HG02759 (cell line): ENCODE measurements at regions not wholly inside any gene's neighbourhood (a gene's known extent, or its start where the extent isn't known, plus 50 kb on each side); places are given as distances from the start of the nearest gene placed in this dataset.
"Not testable (repeated sequence)": the region's sequence is repeated elsewhere in the genome, so short reads cannot be mapped to it uniquely, and the experiment has no call there.

Source experiments
- ATAC-seq: cut with Tn5 transposase; IDR thresholded peaks from one replicate; pipeline ENCODE4 v1.9.1; 2021; ENCODE audit warnings: mild to moderate bottlenecking, moderate library complexity; ENCODE audit not compliant: unreplicated experiment

DNA sequence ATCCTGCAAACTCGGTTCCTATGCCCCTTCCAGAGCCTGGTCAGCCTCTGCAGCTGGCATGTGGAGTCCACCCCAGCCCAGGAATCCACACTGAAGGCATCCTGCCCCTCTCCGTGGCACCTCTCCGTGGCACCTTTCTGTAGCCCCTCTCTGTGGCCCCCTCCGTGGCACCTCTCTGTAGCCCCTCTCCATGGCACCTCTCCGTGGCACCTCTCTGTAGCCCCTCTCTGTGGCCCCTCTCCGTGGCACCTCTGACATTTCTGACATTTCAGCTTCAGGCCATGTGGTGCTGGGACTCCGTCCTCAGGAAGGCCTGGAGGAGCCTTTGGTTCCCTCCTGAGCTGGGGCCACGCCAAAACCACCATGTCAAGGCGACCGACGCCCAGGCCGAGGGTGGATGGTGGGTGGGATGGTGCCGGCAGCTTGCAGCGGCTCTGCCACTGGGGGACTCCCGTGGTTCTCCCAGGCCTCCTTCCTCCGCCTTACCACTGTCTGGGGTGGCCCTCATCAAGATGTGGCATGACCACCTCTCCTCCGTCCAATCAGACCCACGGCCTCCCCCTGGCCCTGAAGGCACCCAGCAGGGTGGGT is 1518.5 kb downstream of the BRD1 start:
- ATAC-seq: no peak

DNA sequence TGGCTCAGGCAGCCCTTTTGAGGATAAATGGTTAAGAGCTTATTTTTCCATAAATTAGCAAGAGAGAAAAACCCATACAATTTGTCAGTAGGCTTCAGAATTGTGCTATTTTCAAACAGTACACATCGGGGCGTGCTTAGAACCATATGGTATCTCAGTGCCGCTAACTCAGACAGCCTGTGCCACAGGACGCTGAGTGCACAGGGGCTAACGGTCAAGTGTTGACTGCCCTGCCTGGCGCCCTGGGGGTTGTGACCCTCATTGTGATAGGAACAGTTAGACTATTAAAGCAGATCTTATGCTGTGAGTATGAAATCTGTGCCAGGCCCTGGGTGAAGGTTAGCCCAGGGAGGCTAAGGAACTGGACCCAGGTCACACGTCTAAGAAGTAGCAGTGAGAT is 1519.7 kb downstream of the BRD1 start:
- ATAC-seq: no peak

DNA sequence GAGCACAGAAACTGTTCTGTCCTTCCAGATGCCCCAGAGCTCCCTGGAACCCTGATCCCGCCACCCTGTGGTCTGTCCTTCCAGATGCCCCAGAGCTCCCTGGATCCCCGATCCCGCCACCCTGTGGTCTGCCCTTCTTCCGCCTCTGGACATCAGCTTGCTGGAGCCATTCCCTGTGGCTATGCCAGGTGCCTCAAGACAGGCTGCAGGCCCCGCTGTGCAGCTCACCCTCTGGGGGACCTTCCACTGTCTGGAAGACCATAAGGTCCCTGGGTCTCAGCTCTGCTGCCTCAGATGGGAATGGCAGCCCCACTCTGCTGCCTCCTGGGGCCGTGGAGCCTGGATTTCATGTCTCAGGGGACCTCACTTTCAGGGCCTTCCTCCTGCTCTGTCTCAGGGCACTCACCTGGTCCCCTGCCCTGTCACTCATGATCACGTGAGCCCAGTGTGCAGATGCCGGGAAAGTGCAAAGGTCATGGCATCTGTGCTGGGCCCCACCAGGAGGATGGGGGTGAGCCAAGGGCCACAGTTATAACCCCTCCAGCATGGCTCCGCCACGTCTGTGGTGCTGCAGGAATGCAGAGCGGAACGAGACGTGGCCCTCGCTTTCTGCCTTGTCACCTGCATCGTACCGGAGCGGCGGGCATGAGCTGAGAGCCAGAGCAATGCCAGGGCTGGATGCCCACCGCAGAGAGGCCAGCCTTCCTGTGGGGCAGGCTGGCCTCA is 1520.7 kb downstream of the BRD1 start:
- ATAC-seq: no peak

DNA sequence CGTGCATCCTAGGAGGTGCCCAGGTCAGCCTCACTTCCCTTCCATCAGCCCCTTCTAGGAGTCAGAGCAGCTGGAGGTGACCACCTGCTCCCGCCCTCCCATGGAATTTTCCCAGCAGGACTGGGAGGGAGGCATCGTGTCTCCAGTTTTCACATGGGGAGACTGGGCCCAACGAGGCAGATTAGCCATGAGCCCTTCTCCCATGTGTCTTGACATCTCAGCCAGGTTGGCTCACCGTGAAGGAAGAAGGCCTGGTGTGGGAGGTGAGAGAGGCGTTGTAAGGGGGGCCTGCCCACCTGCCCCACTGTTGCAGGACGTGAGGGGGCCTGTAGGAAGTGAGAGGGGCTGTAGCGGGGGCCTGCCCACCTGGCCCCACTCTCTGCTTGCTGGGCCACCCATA is 1521.4 kb downstream of the BRD1 start:
- no peak for ATAC-seq

DNA sequence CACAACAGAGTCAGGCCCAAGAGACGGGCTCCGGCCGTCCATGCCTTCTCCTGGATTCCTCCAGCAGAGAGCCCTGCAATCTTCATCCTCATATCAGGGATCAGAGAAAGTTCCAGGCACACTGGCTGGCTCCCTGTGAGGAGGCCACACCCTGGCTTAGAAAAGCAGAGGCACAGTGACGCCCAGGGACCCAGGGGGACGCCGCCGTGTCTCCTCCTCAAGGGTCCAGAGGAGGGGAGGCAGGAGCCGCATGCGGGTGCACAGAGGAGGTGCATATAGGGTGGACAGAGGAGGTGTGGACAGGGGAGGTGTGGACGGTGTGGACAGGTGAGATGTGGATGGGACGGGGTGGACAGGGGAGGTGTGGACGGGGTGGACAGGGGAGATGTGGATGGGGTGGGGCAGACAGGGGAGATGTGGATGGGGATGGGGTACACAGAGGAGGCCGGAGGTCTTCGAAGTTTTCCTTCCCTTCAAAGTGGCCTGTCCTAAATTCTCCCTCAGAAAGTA is 1521.9 kb downstream of the BRD1 start:
- ATAC-seq: no peak

DNA sequence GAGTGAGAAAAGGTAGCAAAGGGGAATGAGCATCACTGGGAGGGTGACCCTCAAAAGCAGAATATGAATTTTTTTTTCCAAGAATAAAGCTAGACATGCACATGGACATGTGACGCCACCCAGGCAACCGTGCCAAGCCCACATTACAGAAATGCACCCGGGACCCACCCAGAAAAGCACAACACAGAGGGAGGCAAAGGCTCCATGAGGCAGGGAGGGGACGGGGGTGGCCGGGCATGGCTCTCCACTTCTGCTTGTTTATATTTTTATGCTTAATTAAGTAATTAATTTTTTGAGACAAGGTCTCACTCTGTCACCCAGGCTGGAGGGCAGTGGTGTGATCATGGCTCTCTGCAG is 1524.3 kb downstream of the BRD1 start:
- no peak for ATAC-seq

DNA sequence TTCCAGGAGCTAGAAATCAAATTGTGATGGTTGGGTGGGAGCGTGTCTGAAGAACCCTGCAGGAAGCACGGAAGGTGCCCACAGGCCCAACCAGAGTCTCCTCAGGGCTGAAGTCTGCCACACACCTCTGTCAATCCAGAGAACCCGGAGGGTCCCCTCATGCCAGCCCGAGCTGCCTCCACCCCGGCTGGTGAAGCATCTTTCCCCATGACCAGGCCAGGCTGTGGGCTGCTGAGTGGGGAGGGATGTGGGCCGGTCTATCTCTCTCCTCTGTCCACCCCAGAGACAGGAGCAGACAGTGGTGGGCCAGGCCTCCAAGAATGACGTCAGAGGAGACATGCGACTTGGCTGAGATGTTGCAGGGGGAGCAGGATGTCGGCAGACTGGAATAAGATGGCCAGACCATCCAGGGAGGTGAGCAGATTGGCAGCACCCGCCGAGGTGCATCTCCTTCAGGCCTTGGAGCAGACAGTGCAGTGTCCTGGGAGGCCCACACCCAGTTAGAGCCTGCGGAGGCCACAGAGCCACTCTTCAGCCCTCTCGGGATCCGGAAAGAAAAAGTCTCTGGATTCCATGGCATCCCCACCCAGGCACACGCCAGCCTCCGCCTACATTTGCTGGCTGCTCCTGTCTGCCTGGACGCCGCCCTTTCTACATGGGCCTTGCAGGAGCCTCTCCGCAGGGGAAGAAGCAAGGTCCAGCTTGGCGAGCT is 1524.9 kb downstream of the BRD1 start:
- ATAC-seq: no peak

DNA sequence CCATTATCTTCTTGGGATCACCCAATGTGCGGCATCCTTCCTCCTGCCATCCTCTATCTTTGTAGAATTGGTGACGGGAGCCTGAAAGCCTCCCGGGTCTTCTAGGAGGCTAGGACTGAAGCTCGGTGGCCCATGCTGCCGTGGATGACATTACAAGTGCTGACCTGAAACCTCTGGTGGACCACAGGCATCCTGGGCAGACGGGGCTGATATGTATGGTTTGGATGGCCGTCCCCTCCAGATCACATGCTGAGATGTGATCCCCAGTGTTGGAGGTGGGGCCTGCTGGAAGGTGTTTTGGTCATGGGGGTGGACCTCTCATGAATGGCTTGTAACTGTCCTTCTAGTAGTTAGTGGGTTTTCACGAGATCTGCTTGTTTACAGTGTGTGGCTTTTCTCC is 1525.8 kb downstream of the BRD1 start:
- no peak for ATAC-seq

DNA sequence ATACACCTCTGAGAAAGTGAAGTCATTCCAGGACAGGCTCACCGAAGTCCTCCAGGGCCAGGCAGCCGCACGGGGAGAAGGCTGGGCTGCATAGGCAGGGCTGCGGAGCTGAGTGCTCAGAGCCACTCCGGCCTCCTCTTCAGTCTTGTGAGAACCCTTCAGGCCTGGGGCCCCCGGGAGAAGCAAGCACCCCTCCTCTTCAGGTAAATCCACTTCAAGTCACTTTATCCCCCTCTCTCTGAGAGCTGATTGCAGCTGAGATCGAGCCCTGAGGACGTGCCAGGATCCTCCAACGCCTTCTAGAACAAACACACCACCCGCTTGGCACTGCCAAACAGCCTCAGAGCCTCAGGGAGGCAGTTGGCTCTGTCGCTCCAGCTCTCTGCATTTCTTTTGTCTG is 1526.3 kb downstream of the BRD1 start:
- ATAC-seq: no peak

DNA sequence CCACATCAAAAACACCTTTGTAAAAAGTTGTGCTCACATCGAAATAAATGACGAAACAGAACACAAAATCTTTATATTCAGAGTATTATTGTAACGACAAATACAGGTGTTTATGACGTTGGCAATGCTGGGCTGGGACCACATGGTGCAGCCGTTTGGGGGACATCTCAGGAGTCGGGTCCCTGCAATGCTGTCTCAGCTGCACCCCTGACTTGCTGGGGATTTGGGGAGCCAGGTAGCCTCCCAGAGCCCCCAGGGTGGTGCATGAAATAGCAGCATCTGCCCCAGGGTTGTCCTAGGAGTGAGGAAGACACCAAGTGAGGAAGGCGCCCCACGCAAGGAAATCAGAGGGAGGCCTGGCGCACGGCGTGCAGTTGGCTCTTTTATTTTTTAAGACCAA is 1526.8 kb downstream of the BRD1 start:
- ATAC-seq: no peak

DNA sequence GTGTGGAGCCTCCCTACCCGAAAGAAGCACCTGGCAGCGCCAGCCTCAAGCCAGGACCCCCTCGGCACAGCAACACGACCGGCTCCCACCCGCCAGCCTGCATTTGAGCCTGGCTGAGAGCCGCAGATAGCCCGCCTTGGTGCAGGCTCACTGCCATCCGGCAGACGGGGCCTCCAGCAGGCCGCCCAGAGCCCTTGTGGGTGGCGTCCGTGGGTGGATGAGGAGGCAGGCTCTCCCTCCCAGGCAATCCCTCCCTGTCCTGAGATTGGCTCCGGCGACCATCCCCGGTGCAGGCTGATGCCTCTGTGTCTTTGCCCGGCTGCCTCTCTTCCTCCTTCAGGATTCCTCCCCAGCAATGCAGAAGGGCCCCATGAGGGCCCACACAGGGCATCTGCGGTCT is 1527.9 kb downstream of the BRD1 start:
- no peak for ATAC-seq

DNA sequence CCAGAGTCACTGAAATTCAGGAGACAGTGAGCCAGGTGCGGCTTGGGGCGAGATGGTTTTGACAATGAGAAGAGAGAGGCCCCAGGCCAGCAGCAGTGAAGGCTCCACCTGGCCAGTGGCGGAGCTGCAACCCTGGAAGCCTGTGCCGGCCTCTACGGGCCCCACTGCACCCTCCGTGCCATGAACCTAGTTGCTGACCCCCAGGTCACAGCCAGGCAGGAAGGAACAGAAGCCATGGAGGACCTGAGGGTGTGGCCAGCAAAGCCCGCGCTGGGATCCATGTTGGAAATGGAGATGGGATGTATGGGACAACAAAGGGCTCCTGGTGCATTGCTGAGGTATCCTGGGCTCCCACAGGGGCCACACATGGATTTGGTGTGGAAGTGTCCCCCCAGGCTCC is 1528.5 kb downstream of the BRD1 start:
- no peak for ATAC-seq

DNA sequence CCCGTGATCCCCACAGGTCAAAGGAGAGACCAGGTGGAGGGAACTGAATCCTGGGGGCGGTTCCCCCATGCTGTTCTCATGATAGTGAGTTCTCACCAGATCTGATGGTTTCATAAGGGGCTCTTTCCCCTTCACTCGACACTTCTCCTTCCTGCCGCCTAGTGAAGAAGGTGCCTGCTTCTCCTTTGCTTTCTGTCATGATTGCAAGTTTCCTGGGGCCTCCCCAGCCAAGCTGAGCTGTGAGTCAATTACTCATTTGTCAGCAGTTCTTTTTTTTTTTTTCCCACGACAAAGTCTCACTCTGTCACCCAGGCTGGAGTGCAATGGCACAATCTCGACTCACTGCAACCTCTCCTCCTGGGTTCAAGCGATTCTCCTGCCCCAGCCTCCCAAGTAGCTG is 1530.4 kb downstream of the BRD1 start:
- no peak for ATAC-seq

DNA sequence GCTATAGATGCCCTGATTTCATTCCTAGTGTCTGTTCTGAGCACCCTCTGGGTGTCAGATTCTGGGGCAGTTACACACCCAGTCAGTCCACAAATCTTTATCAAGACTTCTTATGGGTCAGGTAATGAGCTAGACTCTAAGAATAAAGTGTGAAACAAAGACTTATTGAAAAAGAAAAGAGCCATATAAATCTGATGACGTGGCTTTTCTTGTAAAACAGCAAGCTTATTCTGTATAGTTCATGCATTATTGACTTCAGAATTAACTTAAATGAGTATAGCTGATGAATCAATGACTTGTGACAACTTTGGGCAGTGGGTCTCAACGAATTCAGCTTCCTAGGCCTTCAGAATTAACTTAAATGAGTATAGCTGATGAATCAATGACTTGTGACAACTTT is 1527.5 kb downstream of the TBC1D22A start:
- ATAC-seq: not testable (repeated sequence)

DNA sequence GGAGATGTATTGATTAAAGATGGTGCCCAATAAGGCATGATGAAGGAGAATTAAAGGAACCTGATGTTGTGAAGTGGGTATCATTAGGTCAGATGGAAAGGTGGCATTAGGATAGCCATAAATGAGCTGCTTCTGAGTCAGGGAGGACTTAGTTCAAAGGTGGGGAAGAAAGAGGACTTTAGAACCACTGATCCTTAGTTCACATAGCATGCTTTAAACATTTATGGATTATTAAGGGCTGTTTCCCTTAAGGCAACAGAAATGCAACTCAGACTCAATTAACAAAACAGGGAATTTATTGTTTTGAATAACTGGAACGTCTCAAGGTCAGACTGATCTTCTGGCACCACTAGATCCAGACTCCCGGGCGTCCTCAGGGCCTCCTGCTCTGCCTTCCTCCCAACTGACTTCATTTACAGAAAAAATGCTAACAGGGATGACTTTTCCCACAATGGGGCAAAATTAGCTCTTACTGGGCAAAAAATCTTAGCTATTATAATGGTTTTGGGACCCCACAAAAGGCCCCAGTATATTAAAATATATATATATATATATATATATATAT is 1526.0 kb downstream of the TBC1D22A start:
- no peak for ATAC-seq

DNA sequence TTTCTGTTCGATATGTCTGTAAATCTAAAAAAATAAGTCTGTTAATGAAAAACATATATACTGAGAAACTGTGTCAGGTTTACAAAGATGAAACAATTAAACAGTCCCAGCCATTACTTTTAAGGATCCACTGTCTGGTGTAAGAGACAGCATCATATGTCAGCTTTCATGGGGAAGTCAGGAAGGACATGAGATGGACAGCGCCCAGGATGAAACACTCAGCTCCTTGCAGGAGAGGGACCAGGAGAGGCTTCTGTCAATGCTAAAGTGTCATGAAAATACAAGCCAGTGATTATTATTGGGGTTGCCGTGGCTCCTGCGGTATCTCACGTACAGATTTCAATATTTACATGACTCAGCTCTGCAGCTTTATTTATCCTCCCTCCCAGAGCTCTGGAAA is 1524.6 kb downstream of the TBC1D22A start:
- ATAC-seq: no peak

DNA sequence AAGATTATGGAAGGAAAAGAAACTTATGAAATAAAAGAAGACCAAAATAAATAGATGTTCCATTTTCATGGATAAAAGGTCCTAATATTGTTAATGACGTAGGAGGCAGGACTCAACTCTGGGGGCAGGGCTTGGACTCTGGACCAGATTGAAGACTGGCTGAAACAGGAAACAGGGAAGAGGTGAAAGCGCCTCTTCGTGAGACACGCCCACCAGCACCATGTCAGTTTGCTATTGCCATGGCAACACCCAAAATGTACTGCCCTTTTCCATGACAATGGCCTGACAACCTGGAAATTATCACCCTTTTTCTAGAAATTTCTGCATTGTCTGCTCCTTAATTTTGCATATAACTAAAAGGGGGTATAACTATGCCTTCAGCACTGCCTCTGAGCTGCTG is 1522.2 kb downstream of the TBC1D22A start:
- no peak for ATAC-seq

DNA sequence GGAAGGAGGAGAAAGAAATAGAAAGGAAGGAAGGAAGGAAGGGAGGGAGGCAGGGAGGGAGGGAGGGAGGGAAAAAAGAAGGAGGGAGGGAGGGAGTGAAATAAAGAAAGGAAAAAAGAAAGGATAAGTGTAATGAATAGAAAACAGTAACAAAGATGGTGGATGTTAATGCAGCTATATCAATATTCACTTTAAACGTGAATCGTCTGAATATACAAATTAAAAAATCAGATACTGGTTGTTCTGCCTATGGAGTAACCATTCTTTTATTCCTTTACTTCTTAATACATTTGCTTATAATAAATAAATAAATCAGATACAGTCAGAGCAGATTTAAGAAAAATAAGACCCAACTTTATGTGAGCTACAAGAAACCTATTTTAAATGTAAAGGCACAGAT is 1520.4 kb downstream of the TBC1D22A start:
- no peak for ATAC-seq

DNA sequence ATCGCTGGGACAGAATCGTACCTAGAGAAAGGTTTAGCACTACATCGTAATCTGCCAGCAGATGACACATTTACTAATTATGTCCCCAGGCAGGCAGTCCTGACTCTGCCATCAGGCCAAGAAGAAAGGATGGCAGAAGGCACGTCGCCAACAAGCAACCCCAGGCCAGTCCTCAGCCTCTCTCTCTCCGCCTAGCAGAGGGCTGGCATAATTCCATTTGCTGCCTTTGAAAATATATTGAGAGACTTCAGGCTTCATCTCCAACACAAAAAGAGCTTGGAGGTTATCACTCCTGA is 1517.0 kb downstream of the TBC1D22A start:
- ATAC-seq: no peak

DNA sequence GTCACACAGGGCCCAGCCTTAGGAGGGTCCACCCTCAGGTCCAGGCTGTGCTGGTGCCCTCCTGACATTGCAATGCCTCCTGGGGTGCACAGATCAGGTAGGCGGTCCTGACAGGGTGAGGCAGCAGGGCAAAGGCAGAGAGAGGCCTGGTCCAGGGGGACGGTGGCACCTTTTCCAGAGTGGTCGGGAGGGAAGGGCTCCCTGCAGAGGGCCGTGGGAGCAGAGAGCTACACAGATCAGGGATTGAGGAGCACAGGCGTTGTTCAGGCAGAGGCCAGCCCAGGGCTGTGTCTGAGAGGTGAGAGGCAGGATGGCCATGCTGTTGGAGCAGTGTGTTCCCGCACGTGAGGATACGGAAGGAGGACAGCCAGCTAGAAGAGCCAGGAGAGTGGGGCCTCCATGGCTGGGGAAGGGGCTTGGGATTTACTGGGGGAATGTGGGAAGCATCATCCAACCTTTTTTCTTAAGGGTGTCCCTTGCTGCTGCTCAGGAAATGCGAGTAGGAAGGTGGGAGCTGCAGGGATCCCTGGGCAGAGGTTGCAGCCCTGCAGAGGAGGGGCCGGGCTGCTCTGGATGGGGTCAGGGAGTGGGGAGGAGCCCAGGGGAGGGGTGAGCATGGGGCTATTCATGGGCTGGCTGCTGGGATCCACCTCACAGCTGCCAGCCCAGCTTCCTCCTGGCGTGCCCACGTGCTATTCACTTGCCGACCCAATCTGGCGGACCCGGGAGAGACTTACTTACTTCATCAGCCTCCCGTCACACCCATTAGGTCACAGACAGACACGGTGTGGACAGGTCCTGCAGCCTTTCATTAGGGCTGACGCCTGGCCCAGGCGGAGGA is 1516.4 kb downstream of the TBC1D22A start:
- ATAC-seq: no peak

DNA sequence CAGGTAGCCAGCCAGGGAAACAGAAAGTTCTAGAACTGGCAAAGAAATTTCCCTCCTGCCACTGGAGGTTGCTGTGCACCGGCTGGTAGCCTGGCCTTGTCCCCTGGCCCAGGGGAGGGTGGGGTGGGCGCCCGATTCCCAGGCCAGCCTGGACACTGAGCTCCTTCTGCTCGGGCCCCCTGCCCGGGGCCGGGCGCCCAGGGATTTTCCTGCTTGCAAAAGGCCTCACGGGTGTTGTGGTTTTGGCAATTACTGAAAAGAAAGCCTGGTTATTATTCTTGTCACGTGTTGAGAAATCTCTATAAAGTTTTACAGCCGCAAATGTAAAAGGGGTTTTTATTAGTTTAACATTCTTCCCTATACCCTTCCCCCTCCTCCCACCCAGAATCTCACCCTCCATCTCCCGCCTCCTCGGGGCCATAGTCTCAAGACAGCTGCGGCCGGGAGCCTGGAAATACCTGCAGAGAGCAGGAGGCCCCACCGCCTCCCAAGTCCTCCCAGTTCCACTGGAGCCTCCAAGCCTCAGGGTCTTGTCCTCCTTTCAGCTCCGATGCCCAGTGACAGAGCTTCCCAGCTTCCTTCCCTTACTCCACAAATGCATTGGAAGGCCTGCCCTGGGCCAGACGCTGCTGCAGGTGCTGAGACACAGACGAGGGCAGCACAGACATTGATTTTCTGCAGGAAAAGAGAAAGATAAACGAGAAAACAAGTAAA is 1515.6 kb downstream of the TBC1D22A start:
- no peak for ATAC-seq
